GM18517 (cell line): ENCODE measurements at regions not wholly inside any gene's neighbourhood (a gene's known extent, or its start where the extent isn't known, plus 50 kb on each side); places are given as distances from the start of the nearest gene placed in this dataset.

ENCODE experiments used
- ATAC-seq: cut with Tn5 transposase; IDR thresholded peaks from one replicate; pipeline ENCODE4 v1.9.1; 2021; ENCODE audit warnings: mild to moderate bottlenecking, moderate library complexity; ENCODE audit not compliant: unreplicated experiment

GRCh38 chr2:152883951-152884487 is 165.6 kb downstream of the ARL6IP6 start:
- ATAC-seq, result no peak

- no peak for ATAC-seq
Observed at GRCh38 chr2:152881527-152881926, 163.1 kb downstream of the ARL6IP6 start.

- no peak for ATAC-seq
Observed at GRCh38 chr2:152879275-152879674, 160.9 kb downstream of the ARL6IP6 start.

- no peak for ATAC-seq
Observed at GRCh38 chr2:152875701-152876695, 157.6 kb downstream of the ARL6IP6 start.

GRCh38 chr2:152874955-152875354 is 156.5 kb downstream of the ARL6IP6 start:
- ATAC-seq, result no peak

- no peak for ATAC-seq
Observed at GRCh38 chr2:152870239-152870638, 151.8 kb downstream of the ARL6IP6 start.

- ATAC-seq, result no peak
Observed at GRCh38 chr2:152867397-152867796, 149.0 kb downstream of the ARL6IP6 start.

- no peak for ATAC-seq
Observed at GRCh38 chr2:152864601-152865149, 146.3 kb downstream of the ARL6IP6 start.

- ATAC-seq, result no peak
Observed at GRCh38 chr2:152863826-152864225, 145.4 kb downstream of the ARL6IP6 start.

- no peak for ATAC-seq
Observed at GRCh38 chr2:152861349-152861942, 143.0 kb downstream of the ARL6IP6 start.

GRCh38 chr2:152858594-152859265 is 140.3 kb downstream of the ARL6IP6 start:
- ATAC-seq, result no peak

GRCh38 chr2:152846697-152847470 is 128.5 kb downstream of the ARL6IP6 start:
- ATAC-seq, result no peak

- no peak for ATAC-seq
Observed at GRCh38 chr2:152835674-152836073, 117.3 kb downstream of the ARL6IP6 start.

GRCh38 chr2:152827944-152828343 is 109.5 kb downstream of the ARL6IP6 start:
- ATAC-seq, result no peak

GRCh38 chr2:152826581-152827279 is 108.3 kb downstream of the ARL6IP6 start:
- ATAC-seq, result no peak

GRCh38 chr2:152825834-152826233 is 107.4 kb downstream of the ARL6IP6 start:
- no peak for ATAC-seq

- no peak for ATAC-seq
Observed at GRCh38 chr2:152823905-152824304, 105.5 kb downstream of the ARL6IP6 start.

- ATAC-seq, result no peak
Observed at GRCh38 chr2:152822676-152823075, 104.3 kb downstream of the ARL6IP6 start.

- ATAC-seq, result no peak
Observed at GRCh38 chr2:152820048-152820447, 101.6 kb downstream of the ARL6IP6 start.
